Chondrocyte (in vitro differentiated cells): ENCODE measurements at regions not wholly inside any gene's neighbourhood (a gene's known extent, or its start where the extent isn't known, plus 50 kb on each side); places are given as distances from the start of the nearest gene placed in this dataset.
A peak's percentile ranks its signal among the peaks of the same experiment; 100 is the strongest.

ENCODE experiments used
- DNase-seq: peaks from one replicate; pipeline ENCODE4 v3.0.0; 2021; ENCODE audit warnings: mixed read lengths, low spot score
- H3K27ac Mint-ChIP-seq: one replicate; pipeline ENCODE4 v1.8.0; 2021; ENCODE audit warnings: mild to moderate bottlenecking, moderate library complexity, mixed read lengths; ENCODE audit not compliant: unreplicated experiment
- H3K27me3 Mint-ChIP-seq: 2 replicates; pipeline ENCODE4 v1.8.0; 2021; ENCODE audit warnings: low read depth, mixed read lengths
- H3K36me3 Mint-ChIP-seq: 2 replicates; pipeline ENCODE4 v1.8.0; 2021; ENCODE audit warnings: low read depth, mixed read lengths
- H3K4me1 Mint-ChIP-seq: 2 replicates; pipeline ENCODE4 v1.8.0; 2021; ENCODE audit warnings: low read depth, mild to moderate bottlenecking, mixed read lengths
- H3K4me3 Mint-ChIP-seq: one replicate; pipeline ENCODE4 v1.8.0; 2021; ENCODE audit warnings: mild to moderate bottlenecking, moderate library complexity, mixed read lengths; ENCODE audit not compliant: unreplicated experiment
- H3K9me3 Mint-ChIP-seq: 2 replicates; pipeline ENCODE4 v1.8.0; 2021; ENCODE audit warnings: low read depth, mixed read lengths
- CTCF ChIP-seq: fragments of 200-600 bp; sonication (generic); IDR thresholded peaks from 2 replicates; pipeline ENCODE4 v1.5.0; 2021; ENCODE audit warnings: antibody characterized with exemption, mild to moderate bottlenecking, moderate library complexity

GRCh38 chr3:64301476-64301875, 76.2 kb upstream of the PRICKLE2 start:
- Mint-ChIP-seq H3K4me1 (peaks cover 22% of the 10 kb centered on the region), H3K27me3 (no peaks in the 10 kb centered on the region), H3K4me3 (no peak overlapping the region), H3K9me3 (peaks cover 3% of the 10 kb centered on the region), H3K36me3 (no peaks in the 10 kb centered on the region), H3K27ac (no peak overlapping the region)
- no peak for DNase-seq
- no peak for TF ChIP-seq CTCF

DNA sequence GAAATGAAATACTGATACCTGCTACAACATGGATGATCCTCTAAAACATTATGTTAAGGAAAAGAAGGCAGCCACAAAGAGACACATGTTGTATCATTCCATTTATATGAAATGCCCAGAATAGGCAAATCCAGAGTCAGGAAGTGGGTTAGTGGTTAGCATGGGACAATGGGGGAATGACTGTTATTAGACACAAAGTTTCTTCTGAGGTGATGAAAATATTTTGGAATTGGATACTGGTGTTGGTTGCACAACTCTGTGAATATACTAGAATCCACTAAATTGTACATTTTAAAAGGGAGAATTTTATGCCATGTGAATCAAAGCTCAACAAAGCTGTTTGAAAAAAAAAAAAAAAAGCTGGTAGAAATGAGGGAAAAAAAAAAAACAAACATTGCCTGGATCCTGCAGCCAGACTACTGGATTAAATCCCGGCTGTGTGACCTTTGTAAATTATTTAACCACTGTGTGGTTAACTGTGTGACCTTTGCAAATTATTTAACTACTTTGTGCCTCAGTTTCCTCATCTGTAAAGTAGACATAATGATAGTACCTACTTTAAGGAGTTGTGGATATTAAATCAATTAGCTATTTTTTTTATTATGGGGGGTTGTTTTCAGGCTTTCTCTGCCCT, 75.6 kb upstream of the PRICKLE2 start:
- no peak for DNase-seq
- Mint-ChIP-seq H3K27me3 (no peaks in the 10 kb centered on the region), H3K36me3 (no peaks in the 10 kb centered on the region), H3K4me1 (peaks cover 21% of the 10 kb centered on the region), H3K4me3 (no peak overlapping the region), H3K9me3 (peaks cover 3% of the 10 kb centered on the region), H3K27ac (peak overlapping the region; percentile 65)
- no peak for TF ChIP-seq CTCF

- no peak for TF ChIP-seq CTCF
- H3K4me3 Mint-ChIP-seq, result no peak overlapping the region
Observed at GRCh38 chr3:64299206-64299605, 73.9 kb upstream of the PRICKLE2 start.

GRCh38 chr3:64297563-64297962, 72.3 kb upstream of the PRICKLE2 start:
- Mint-ChIP-seq H3K9me3 (peaks cover 3% of the 10 kb centered on the region), H3K27ac (no peak overlapping the region), H3K36me3 (no peaks in the 10 kb centered on the region), H3K27me3 (no peaks in the 10 kb centered on the region), H3K4me3 (no peak overlapping the region), H3K4me1 (peaks cover 33% of the 10 kb centered on the region)
- no peak for DNase-seq
- TF ChIP-seq CTCF, result no peak

More at GRCh38 chr3:64299206-64299605, 73.9 kb upstream of the PRICKLE2 start:
- Mint-ChIP-seq H3K27me3 (no peaks in the 10 kb centered on the region), H3K9me3 (peaks cover 3% of the 10 kb centered on the region), H3K4me1 (peaks cover 33% of the 10 kb centered on the region), H3K27ac (peak overlapping the region; percentile 41), H3K36me3 (no peaks in the 10 kb centered on the region)
- no peak for DNase-seq

GRCh38 chr3:64295594-64295993, 70.3 kb upstream of the PRICKLE2 start:
- Mint-ChIP-seq H3K27ac (peak overlapping the region; percentile 71), H3K9me3 (peaks cover 3% of the 10 kb centered on the region), H3K27me3 (no peaks in the 10 kb centered on the region), H3K4me1 (peaks cover 34% of the 10 kb centered on the region), H3K4me3 (no peak overlapping the region), H3K36me3 (no peaks in the 10 kb centered on the region)
- no peak for DNase-seq
- no peak for TF ChIP-seq CTCF
